Head of caudate nucleus (tissue), 42 donors: ENCODE measurements at regions not wholly inside any gene's neighbourhood (a gene's known extent, or its start where the extent isn't known, plus 50 kb on each side); places are given as distances from the start of the nearest gene placed in this dataset.
A peak's percentile ranks its signal among the peaks of the same experiment; 100 is the strongest.

ENCODE experiments used
- DNase-seq, 42 donors: peaks; one replicate each; pipeline versions ENCODE4 v3.0.0 to v3.0.0-alpha.2; 2020 to 2021; ENCODE audit warnings: mixed read lengths in 7 of 42
- intact Hi-C: fragments of 100-400 bp; cut with DNase I; formaldehyde crosslinking; loops from one replicate; pipeline ENCODE4 v1.15.0; 2022

- intact Hi-C loops = no loop called here
- DNase-seq = no peak
These were observed 1167.4 kb downstream of the BRD1 start for GRCh38 chr22:48660104-48660789.

- intact Hi-C loops = no loop called here
- no peak for DNase-seq
These were observed 1168.2 kb downstream of the BRD1 start for GRCh38 chr22:48659404-48659996.

GRCh38 chr22:48658871-48659270, 1168.8 kb downstream of the BRD1 start:
- no peak for DNase-seq
- intact Hi-C loops = no loop called here

GRCh38 chr22:48658246-48658645, 1169.4 kb downstream of the BRD1 start:
- DNase-seq = no peak
- intact Hi-C loops = no loop called here

- no peak for DNase-seq
- intact Hi-C loops = no loop called here
These were observed 1173.2 kb downstream of the BRD1 start for GRCh38 chr22:48654492-48654891.

DNA sequence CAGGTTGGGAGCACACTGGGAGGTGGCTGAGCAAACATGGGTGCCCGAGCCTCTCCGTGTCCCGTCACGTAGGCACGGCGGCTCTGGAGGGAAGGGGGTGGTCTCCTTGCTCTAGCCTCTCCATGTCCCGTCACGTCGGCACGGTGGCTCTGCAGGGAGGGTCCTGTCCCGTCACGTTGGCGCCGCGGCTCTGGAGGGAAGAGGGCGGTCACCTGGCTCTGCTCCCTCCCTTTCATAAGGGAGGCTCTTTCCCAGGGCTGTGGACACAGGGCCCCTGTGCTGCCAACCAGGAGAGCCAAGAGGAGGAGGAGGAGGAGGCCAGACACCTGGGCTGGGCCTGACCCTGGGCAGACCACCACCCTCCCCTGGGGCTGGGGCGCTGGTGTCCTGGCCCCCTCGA, 1173.7 kb downstream of the BRD1 start:
- no peak for DNase-seq
- intact Hi-C loops = no loop called here

DNA sequence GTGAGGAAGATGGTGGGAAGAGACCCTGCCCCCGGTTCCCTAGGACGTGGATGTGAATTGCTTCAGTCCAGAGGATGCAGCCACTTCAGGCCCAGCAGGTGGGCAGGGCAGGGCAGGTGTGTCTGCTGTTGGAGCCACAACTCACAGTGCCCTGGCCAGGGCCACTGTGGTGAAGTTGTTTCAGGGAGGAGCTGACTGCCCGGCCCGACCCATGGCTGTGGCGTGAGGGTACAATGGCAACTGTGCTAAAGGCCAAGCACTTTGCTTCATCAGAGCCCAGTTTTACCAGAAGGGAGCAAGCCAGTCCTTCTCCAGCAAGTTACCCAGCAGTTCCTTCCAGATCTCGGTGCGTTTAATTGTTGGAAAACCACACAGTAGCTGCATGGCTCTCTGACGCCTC, 1174.4 kb downstream of the BRD1 start:
- no peak for DNase-seq
- intact Hi-C loops = no loop called here

DNA sequence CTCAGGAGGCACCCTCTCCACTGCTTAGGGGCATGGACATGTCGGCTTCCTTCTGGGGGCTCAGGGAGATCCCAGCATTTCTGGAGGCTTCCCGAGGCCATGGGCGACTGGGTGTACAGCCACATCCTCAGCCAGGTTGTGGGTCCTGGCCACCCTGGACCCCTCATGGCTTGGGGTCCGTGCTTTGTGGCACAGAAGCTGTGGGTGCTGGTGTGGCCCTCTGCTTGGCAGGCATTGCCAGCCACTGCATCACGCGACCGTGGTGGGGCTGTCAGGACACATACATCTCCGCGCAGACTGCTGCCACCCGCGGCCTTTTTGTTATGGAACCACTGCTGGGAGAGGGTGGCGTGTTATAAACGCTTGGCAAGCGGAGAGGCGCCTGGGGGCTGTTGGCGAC, 1174.9 kb downstream of the BRD1 start:
- intact Hi-C loops = no loop called here
- no peak for DNase-seq

- no peak for DNase-seq
- intact Hi-C loops = no loop called here
These were observed 1175.6 kb downstream of the BRD1 start for GRCh38 chr22:48651981-48652538.

GRCh38 chr22:48651036-48651890, 1176.4 kb downstream of the BRD1 start:
- DNase-seq = peak in 40 of 42 donors; percentile 26 to 89 (median 70)
- intact Hi-C loops = no loop called here

DNA sequence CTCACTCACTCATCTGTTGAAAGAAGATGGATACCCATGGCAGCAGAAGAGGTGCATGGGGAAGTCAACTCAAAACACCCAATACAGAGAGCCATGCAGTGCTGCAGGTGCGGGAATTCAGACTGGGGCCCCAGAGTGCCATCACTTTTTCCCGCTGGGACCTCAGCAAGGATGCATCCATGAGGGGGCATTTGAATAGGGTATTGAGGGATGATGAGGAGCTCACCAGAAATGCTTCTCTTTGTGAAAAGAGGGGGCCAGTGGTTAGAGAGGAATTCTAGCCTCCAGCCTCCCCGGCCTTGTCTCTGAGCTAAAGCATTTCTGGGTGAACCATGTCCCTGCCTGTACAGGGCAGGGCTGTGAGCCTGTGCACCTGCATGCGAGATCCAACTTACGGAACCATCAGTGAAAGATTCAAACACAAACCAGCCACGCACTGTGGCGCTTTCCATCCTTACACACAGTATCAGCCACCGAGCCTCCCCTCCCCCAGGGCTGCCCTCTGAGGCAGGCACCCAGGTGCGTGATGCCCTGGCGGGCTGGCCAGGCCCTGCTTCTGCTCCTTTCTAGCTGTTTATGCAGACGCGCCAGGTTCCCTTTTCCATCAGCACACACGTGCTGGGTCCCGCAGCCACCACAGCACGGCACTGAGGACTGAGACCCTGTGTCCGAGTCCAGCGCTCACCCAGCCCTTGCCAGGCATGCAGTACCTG, 1177.2 kb downstream of the BRD1 start:
- intact Hi-C loops = no loop called here
- no peak for DNase-seq

GRCh38 chr22:48649466-48649865, 1178.2 kb downstream of the BRD1 start:
- DNase-seq = no peak
- intact Hi-C loops = no loop called here

- intact Hi-C loops = no loop called here
- DNase-seq = no peak
These were observed 1178.6 kb downstream of the BRD1 start for GRCh38 chr22:48649031-48649430.

GRCh38 chr22:48647606-48648515, 1179.8 kb downstream of the BRD1 start:
- no peak for DNase-seq
- intact Hi-C loops = no loop called here

DNA sequence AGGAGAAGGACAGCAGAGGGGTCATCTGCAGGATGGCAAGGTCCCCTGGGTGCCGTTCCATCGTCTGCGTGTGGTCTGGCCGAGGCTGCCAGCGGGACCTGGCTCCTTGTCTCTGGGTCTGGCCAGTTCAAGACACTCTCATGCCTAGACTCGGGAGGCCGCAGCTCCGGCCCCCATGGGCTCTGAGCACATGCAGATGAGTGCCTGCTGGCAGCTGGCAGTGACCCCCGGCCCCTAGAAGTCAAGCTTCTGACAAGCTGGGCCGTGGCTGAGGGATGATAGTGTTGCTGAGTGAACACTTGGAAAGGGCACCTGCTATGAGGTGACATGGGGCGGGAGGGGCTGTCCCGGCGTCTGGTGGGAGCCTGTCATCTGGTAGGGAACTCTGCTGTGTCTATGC, 1180.6 kb downstream of the BRD1 start:
- DNase-seq = no peak
- intact Hi-C loops = no loop called here

GRCh38 chr22:48646216-48646925, 1181.3 kb downstream of the BRD1 start:
- intact Hi-C loops = no loop called here
- no peak for DNase-seq

GRCh38 chr22:48645766-48646165, 1181.9 kb downstream of the BRD1 start:
- no peak for DNase-seq
- intact Hi-C loops = no loop called here

DNA sequence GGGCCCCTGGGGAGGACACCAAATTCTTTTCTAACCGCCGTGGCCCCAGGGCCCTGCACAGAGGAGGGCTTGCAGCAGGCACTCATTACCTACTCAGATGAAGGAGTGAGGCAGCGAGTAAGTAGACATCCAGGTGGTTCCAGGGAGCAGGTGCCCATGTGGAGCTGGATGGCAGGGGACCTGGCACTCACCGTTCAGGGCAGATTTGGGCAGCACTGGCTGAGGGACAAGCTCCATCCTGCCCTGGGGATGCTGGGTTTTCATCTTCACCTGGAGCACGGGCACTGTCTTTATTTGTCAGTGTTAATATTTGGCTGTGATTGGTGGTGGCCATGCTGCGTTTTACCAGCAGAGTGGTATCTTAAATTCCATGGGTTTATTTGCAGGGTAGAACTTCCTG, 1182.7 kb downstream of the BRD1 start:
- intact Hi-C loops = no loop called here
- DNase-seq = no peak
